ENCODE measurements at regions not wholly inside any gene's neighbourhood (a gene's known extent, or its start where the extent isn't known, plus 50 kb on each side); places are given as distances from the start of the nearest gene placed in this dataset.

DNA sequence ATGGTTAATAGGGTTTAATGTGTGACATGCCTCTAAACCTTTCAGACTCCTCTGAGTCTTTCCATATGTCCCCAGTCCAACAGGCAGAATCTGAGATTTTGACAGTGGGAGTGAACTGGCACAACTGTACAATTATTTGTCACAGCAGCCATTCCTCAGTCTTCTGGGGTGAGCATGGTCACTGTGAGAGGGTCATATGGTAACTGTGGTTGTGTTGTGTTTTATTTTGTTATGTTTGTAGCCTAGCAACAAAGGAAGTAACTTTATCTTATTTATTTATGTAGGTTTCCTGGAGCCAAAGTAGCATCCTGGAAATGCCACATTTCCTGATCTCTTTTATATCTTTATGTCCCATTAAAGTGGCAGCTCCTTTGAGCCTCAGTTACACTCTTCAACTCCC, 1067.9 kb downstream of the TTLL7 start:
- no peak for DNase-seq

DNA sequence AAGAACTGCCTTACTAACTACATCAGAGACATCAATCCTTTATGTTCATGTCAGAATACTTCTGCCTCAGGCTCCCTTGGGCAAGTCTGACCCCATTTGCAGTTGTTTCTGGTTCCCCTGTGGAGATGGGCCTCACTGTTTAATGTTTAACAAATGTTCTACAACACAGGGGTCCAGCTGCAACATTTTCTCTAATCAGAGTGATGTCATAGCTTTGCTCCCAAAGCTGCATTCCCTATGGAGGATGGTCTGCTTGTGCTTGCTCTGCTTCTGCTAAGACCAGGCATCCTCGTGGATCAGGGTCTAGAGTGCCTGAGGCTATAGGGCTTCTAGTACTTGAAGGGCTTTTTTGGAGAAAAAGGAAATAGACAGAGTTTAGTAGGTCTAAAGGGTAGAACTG, 1071.2 kb downstream of the TTLL7 start:
- no peak for DNase-seq

DNA sequence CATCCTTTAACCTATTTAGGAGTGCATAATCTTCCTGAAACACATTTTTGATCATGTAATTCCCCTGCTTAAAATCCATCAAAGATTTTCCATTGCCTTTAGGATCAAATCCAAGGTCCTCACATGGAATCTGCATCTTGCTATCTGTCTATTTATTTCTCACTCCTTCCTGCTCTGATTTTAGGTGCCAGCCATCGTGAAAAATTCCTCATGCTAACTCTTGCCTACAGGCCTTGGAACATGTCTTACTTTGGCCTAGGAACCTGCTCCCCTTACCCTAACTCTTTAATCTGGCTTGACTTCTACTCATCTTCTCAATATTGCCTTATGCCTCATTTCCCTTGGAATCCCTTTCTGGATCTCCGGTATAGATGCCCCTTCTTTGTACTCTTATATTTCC, 1074.3 kb downstream of the TTLL7 start:
- DNase-seq = no peak

DNA sequence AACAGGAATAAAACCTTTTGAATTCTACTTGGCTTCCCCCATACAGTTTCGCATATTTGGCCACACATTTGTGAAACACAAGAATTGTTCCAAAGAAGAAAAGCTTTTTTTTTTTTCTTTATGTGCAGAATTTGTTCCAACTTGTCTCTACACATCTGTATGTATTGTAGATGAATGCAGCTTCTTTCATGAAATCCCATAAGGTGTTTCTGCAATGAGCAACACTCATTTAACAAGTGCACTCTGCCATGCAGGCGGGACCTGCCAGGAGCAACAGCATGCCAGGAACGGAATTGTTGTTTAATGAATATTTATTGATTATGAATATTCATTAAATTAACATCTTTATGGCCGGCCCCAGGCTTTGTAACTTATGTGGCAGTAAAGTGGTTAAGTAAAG, 1075.0 kb downstream of the TTLL7 start:
- DNase-seq = no peak

DNA sequence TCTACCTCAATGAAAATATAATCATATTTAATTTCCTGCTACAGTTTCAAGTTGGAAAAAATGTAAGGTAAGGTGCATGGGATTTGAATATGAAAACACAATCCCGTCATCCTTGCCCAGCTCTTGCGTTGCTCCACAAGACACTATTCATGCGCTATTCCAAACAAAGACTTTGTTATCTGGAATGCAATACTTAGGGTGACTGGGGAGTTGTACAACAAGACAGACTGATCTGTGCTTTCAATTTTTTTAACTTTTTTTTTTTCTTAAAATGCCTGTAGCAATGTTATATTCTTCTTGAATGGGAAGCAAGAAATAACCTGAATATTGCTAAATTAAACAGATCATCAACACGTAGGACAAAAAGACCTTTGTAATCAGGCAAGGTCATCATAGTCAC, 1077.2 kb downstream of the TTLL7 start:
- no peak for DNase-seq

DNA sequence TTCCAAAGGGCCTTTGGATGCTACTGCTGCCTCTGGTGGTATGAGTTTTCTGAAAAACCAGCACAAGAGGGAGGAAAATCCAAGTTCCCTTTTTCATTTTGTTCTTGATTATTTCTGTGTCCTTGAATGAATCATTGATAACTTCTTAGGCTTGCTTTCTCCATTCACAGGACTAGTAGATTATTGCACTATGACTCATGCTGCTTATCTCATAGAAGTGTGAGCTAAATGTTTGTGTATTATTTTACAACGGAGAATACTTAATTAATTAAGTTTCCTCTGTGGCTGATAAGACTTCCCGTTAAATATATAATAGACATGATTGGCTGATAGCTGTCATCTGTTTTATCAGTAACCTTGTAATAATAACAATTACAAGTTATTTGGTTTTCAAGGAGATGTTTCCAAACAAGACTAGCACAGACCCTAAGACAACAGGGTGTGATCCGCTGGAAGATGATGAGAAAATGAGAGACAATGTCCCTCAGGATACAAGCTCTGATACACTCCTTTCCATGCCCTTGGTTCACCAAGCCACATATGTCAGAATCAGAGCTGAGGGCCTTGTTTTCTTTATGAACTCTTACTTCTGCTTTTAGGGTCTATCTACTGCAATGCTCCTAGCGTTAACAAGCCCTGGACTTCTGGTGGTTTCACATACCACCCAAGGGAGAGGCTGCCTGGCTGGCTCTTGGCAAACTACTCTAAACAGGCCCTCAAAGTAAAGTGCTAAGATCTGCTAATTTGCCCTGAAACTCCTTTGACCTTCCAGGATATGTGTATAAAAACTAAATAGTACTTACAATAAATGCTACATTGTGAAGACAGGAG, 1078.3 kb downstream of the TTLL7 start:
- DNase-seq = no peak

DNA sequence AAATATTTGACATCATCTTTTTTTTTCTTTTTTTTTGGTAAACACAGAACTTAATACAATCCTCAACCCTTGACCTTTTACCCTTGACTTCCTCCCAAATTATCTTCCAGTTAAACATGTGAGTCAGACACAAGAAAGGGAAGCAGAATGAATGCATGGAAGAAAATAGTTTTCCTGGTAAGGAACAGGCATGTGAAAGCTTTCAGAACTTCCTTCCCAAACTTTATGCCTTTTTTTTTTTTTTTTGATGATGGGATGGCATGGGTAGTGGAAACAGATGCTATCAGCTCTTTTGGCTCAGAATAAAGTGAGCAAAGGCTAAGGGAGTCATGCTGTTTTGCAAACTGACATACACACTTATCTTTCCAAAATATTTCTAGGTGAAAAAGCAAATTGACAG, 1079.1 kb downstream of the TTLL7 start:
- no peak for DNase-seq

DNA sequence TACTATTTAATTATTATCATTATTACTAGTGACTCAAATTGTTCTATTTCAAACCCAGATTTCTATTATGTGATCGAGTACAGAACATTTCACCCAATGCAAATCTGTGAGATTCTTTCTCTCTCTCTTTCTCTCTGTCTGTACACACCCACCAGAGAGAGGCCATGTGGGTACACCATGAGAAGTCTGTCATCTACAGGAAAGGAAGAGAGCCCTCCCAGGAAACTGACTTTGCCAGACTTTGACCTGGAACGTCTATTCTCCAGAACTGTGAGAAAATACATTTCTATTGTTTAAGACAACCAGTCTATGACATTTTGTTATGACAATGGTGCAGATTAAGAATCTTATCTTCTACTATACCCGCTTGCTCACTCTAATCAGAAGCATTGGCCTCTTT, 1091.6 kb downstream of the TTLL7 start:
- DNase-seq = no peak

DNA sequence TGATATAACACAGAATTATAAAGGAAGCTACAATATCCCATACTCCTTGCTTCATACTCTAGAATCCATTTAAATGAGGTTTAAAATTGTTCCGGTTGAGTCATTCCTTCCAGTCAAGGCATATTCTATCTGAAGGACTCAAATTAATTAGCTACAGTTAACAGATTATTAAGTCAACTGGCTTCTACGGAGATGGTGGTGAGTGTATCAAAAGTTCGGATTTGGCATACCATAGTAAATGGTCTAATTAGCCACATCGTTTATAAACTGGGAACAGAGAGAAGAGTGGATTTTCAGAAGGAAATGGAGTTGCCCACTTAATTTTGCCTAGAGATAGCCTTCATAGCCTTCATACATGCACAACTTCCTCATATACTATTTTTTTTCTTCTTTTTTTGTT, 1095.3 kb downstream of the TTLL7 start:
- DNase-seq = no peak

DNA sequence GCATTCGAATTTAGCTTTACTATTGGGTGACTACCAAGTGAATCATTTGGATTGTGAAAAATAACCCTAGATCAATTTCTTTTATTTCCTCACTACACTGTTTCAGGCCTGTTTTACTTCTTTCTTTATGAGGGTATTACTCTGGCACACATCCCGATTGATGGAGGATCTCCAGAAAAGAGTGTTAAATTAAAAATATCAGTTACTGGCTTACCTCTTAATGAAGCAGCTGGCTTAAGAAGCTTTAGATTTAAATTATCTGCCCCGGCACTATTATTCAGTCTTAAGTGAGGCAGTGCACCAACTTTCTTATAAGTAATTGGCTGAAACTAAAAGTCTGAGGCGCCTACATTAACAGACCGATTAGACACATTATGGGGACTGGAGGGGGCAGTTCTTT, 1097.4 kb downstream of the TTLL7 start:
- no peak for DNase-seq

DNA sequence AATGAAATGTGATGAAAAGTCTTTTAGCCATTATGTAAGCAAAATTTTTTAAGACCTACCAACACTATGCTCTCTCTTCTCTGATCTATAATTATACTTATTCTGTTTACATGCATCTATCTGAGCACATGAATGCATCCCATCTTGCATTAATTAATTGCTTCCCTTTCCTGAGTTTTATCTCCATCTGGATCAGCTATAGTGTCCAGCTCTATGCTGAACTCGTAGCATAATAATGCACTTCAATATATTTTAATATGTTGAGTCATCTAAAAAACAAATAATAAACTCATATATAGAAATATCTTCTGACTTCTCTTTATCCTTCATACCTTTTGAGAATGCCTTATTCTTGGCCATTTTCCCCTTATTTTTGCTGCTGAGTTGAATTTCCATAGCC, 1097.8 kb downstream of the TTLL7 start:
- DNase-seq = no peak

DNA sequence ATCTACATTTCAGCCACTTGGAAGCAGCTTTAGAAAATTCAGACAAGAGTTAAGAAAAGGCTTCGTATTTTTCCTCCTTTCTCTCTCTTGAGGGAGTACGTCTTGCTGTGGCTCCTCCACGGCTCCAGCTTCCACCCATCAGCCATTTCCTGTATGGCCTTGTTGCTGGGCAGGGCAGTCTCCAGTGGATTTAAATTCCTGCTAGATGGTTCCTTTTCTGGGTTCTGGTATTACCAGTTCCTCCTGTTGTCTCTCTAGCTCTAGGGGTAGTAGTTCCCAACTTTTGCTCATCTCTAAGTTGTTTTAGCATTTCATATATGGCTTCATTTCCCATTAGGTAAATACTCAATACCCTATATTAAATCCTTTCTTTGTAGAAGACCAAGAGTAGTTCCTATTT, 1098.3 kb downstream of the ADGRL2 start:
- DNase-seq = no peak

DNA sequence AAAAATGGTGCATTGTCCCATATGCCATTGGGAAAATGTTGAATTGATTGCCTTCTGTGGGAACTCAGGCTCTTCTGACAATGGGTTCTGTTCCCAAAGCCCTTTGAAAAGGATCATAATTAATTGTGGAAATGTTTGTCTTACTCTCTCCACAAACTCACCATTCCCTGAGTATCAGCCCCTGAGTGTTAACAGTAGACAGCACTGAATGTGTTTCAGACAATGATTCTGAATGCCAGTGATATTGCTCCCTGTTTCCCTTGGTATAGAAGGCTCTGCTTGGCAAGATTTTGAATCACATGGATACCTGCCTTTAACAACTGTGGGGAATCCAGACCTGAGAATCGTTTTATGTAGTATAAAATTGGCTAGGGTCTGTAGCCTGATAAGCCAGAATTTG, 1096.8 kb downstream of the ADGRL2 start:
- no peak for DNase-seq

DNA sequence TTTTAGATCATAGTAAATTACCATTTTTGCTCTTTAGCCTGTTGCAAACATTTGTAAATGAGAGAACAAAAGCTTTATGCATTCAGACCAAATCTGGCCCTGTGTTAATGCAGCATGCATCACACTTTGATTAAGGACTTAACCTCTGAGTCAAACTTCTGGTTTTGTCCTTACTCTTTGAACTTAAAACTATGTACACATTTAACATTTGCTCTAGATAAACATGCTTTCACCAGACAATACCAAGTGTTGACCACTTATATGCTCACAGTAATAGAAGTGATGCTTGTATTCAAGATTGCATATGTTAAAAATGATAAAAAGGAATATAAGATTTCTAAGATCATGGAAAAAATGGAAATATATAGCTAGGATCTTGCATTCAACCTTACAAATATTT, 1095.3 kb downstream of the ADGRL2 start:
- DNase-seq = no peak

DNA sequence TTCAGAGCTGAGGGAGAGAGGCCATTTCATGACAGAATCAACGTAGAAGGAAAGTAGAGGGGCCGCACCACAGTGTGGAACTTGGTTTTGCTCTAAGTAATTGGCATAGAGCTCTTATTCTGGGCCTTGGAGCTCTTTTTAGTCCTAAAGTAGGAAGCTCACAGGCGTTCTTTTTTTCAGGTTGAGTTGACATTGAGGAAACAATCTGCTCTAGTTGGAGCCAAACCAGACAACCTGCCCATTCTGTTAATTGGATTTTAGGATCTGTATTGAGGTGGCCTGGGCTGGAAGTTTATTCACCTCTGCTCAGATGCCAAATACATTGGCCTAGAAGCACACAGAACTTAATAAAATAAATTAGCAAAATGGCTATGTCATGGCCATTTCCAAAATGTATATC, 1093.9 kb downstream of the ADGRL2 start:
- no peak for DNase-seq

DNA sequence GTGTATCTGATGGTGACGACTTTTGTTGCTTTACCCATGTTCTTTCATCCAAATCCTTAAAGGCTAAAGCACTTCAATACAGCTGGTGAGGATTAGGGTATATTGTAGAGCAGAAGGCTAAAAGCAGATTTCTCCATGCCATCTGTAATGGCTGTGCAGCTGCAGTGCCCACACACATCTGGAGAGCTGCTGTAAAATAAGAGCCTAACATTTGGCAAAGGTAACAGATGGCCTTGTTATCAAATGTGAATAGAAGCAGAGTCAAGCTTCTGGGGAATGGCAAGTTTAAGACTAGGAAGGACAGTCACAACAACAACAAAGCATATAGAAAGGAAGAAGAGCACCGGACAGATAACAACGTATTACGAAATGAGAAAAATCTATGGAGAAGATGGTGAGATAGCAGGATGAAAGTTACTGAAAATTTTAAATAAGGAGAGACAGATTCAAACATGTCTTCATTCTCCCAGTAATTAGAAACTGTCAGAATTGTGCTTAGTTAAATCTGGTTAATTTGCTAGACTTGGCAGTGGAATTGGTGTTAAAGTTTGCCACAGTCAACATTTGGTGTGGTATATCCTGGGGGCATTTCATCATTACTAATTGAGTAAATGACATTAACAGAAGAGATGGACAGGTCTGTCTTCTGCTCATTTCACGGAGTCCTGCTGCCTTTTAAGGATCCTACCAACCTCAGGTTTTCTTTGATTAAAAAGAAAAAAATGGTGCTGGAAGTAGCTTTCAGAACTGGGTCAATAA, 1093.2 kb downstream of the ADGRL2 start:
- no peak for DNase-seq

DNA sequence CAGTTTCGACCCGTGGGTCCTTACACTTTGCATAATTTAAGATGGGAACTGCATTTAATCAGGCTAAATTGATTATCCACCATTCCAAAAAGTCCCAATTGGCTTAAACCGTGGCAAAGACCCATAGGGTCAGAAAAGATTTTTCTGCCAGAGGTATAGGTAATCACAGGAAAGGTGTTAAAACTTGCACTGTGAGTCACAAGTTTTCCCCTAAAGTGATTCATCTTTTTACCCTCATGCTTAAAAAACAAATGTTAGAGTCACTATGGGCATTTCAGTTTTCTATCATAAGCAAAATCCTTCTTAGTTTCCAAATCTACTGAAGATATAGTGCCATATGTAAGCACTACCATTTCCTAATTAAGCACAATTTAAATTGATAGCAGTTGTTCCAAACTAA, 1079.8 kb downstream of the ADGRL2 start:
- DNase-seq = no peak

DNA sequence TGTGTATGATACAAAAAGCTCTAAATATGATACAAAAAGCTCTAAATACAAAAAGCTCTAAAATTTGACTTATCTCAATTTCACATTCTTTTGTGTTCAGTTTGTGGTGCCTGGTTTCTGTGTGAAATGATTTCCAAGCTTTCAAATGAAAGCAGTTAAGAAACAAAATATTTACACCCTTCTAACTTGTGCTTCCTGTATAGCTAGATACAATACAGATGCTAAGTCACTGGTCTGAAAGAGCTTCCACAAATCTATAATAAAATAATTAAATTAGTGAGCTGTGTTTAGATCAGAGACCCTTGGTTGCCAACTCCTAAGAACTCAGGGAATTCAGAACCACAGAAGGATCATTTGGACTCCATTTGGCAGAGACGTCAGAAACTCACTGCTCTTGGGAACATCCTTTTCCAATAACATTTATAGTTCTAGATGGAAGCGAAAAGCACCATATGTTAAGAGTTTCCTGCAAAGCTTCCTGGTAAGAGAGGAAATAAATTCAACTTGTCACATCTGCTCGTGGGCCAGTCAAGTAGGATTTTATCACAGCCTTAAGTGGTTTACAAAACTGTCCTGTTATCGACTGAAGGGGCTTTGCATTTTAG, 1079.1 kb downstream of the ADGRL2 start:
- no peak for DNase-seq

DNA sequence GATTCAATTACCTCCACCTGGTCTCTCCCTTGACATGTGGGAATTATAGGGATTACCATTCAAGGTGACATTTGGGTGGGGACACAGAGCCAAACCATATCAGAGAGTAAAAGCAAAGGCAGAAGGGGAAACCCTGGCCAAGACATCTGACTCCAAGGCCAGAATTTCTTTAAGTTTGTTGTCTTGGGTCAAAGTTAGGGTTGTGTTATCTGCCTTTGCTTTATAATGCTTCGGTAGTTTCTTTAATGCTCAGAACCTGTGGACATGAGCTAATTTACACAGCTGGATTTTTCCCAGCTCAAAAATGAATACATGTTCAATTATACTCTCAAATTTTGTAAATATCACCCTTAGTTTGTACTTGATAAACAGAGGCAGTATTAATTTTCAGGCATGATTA, 1074.4 kb downstream of the ADGRL2 start:
- no peak for DNase-seq

DNA sequence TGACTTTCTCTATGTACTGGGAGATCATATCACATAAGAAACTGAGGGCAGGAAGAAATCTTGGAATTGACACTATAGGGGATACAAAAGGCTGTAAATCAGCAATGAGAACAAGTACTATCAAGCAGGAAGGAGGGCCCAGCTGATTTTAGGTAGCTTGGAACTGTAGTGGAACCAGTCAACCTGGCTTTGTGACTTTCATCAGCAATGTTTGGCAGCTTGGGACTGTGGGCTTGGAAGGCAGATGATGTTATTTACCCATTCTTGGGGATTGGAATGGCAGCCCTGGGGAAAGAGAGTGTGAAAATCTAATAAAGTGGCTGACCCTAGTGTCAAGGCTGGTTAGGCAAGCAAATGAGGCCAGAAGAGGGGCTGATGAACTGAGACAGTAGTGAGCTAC, 1073.3 kb downstream of the ADGRL2 start:
- DNase-seq = no peak

DNA sequence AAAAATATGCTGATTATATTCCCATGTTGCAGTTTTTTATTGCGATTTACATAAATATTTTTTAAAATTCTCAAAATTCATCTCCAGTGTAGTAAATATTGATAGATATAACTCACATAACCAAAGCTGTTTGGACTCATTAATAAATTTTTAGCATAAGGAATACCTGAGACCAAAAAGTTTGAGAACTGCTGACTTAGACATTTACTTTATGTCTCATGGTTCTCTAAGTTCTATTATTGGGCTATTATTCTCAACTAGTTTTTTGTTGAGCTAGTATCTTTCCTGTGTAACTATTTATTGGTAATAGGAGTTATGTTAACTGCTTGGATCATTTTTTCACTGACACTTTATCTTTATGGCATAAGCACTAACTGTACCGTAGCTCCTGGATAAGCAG, 1069.6 kb downstream of the ADGRL2 start:
- no peak for DNase-seq

DNA sequence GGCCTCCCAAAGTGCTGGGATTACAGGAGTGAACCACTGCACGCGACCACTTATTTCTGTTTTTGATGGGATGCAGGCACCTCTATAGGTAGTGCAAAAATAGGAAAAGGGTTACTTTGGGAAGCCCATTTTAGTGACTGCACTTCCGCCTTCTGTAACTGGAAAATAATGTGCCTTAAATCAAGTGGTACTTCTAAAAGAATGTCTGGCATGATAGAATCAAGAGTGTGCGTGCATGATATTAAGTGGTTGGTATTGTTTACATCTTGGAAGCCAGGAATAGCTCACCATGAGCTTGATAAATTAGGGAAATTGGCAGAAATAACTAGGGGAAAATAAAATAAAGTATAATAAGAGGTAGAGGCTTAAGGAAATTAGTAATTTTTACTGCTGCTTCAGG, 1067.0 kb downstream of the ADGRL2 start:
- DNase-seq = no peak

DNA sequence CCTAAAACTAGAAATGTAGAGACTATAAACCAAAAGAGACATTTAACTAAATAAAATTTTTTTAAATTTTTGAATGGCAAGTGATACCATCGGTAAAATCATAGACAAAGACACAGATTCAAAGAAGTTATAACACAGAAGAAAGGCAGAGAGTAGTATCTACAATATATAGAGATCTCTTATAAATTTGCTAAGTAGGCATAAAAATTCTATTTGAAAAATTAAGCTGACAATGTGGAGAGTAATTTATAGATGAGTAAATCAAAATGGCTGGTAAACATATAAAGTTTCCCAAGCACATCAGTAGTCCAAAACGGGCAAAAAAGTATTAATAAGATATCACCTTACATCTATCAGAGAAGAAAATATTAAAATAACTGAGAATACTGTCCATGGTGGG, 1061.0 kb downstream of the ADGRL2 start:
- no peak for DNase-seq

DNA sequence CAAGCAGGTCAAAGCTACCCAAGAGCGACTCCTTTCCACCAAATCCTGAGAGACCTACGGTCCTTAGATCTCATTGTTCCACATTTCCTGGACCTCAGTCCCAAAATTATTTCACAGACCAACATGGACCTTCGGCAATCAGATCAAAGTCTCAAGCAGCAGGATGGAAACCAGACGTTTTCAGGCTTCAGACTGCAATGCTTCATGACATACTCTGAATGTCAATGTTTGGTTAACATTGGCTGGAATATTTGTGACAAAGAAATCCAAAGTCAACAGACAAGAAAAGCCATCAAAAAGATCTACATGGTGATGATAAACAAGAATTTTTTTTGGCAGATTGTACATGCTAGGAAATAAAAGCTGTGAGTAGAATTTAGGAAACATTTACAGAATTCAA, 1057.3 kb downstream of the ADGRL2 start:
- DNase-seq = no peak
